ENCODE measurements at regions not wholly inside any gene's neighbourhood (a gene's known extent, or its start where the extent isn't known, plus 50 kb on each side); places are given as distances from the start of the nearest gene placed in this dataset.

DNA sequence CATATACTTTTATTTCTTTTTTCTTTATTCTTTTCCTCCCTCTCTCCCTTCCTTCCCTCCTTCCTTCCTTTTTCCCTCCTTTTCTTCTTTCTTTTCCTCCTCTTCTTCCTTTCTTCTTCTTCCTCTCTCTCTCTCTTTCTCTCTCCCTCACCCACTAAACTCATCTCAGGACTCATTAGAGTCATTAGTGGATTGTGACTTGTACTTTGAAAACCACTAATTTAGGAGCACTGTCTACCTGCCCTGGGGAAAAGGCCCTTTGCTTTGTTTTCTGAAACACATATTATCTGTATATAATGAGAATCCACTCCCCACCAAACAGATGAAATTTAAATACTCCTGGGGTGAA, 68.7 kb upstream of the CEP85L start:
- TF ChIP-seq CTCF (conservative IDR thresholded peaks at IDR 0.05 in 1 of 2, IDR thresholded peaks at IDR 0.05 in 1 of 2; ENCODE audit: extremely low read depth in 1 of 2, insufficient read depth in 1 of 2, low read depth in 1 of 2, low read length in 2 of 2): no peak
- TF ChIP-seq EZH2 (IDR thresholded peaks at IDR 0.05; ENCODE audit: borderline replicate concordance, low read length): no peak

All from mammary epithelial cell (primary cell).